GM23338 (cell line): ENCODE measurements at regions not wholly inside any gene's neighbourhood (a gene's known extent, or its start where the extent isn't known, plus 50 kb on each side); places are given as distances from the start of the nearest gene placed in this dataset.

ENCODE experiments used
- ATAC-seq: fragments of 200-7000 bp; cut with Tn5 transposase; 3 replicates; pipeline ENCODE4 v1.9.1; 2020
- DNase-seq: peaks from one replicate; pipeline ENCODE4 v3.0.0-alpha.2; 2015; ENCODE audit warnings: low spot score
- H2AFZ ChIP-seq: fragments of 200-600 bp; sonication (generic); 2 replicates; pipeline ENCODE4 v1.8.0; 2016; ENCODE audit warnings: antibody characterized with exemption, mild to moderate bottlenecking, moderate library complexity
- H3F3A ChIP-seq: fragments of 200-600 bp; sonication (generic); replicated peaks from 2 replicates; pipeline ENCODE4 v1.8.0; 2017; ENCODE audit warnings: antibody characterized with exemption, mixed run types, low read depth
- H3K27ac ChIP-seq: fragments of 200-600 bp; sonication (generic); 2 replicates; pipeline ENCODE4 v1.6.1; 2016; ENCODE audit warnings: low read depth
- H3K27me3 ChIP-seq: fragments of 200-600 bp; sonication (generic); 2 replicates; pipeline ENCODE4 v1.8.0; 2016; ENCODE audit warnings: mild to moderate bottlenecking, mixed run types, moderate library complexity; ENCODE audit not compliant: insufficient read depth
- H3K36me3 ChIP-seq: fragments of 200-600 bp; sonication (generic); 2 replicates; pipeline ENCODE4 v1.8.0; 2016; ENCODE audit warnings: mild to moderate bottlenecking; ENCODE audit not compliant: insufficient read depth
- H3K4me1 ChIP-seq: fragments of 200-600 bp; sonication (generic); 2 replicates; pipeline ENCODE4 v1.8.0; 2016; ENCODE audit warnings: mild to moderate bottlenecking, moderate library complexity; ENCODE audit not compliant: insufficient read depth
- H3K4me2 ChIP-seq: fragments of 200-600 bp; sonication (generic); 2 replicates; pipeline ENCODE4 v1.7.1; 2017; ENCODE audit warnings: mixed run types
- H3K4me3 ChIP-seq: fragments of 200-600 bp; sonication (generic); 2 replicates; pipeline ENCODE4 v1.6.1; 2016; ENCODE audit warnings: mixed run types
- H3K79me2 ChIP-seq: fragments of 200-600 bp; sonication (generic); replicated peaks from 2 replicates; pipeline ENCODE4 v1.8.0; 2017; ENCODE audit warnings: mild to moderate bottlenecking; ENCODE audit not compliant: insufficient read depth
- H3K9me2 ChIP-seq: fragments of 200-600 bp; sonication (generic); 2 replicates; pipeline ENCODE4 v1.8.0; 2017; ENCODE audit not compliant: insufficient read depth
- H4K20me1 ChIP-seq: fragments of 200-600 bp; sonication (generic); replicated peaks from 2 replicates; pipeline ENCODE4 v1.8.0; 2017; ENCODE audit warnings: mild to moderate bottlenecking; ENCODE audit not compliant: insufficient read depth
- H3K27ac Mint-ChIP-seq: 2 replicates; pipeline ENCODE4 v1.8.0; 2020; ENCODE audit warnings: inconsistent platforms, mild to moderate bottlenecking, moderate library complexity, mixed read lengths
- H3K27me3 Mint-ChIP-seq: 3 replicates; pipeline ENCODE4 v1.8.0; 2022; ENCODE audit warnings: low read depth, mild to moderate bottlenecking, moderate library complexity, mixed read lengths, inconsistent platforms; ENCODE audit not compliant: insufficient read depth, poor library complexity
- H3K36me3 Mint-ChIP-seq: 3 replicates; pipeline ENCODE4 v1.8.0; 2021; ENCODE audit warnings: low read depth, mild to moderate bottlenecking, inconsistent platforms, moderate library complexity, mixed read lengths
- H3K4me1 Mint-ChIP-seq: 3 replicates; pipeline ENCODE4 v1.8.0; 2020; ENCODE audit warnings: mild to moderate bottlenecking, inconsistent platforms, mixed read lengths
- H3K4me3 Mint-ChIP-seq: 3 replicates; pipeline ENCODE4 v1.8.0; 2021; ENCODE audit warnings: moderate library complexity, mild to moderate bottlenecking, inconsistent platforms, mixed read lengths
- H3K9me3 Mint-ChIP-seq: 3 replicates; pipeline ENCODE4 v1.8.0; 2020; ENCODE audit warnings: moderate library complexity, mild to moderate bottlenecking, inconsistent platforms, mixed read lengths
- CREB1 ChIP-seq: fragments of 250-450 bp; sonication (Bioruptor Pico); IDR thresholded peaks from 2 replicates; pipeline ENCODE4 v1.5.0; 2020; ENCODE audit warnings: low read depth, mild to moderate bottlenecking, moderate library complexity
- EZH2phosphoT487 ChIP-seq: fragments of 200-600 bp; sonication (generic); IDR thresholded peaks from one replicate; pipeline ENCODE4 v1.8.1; 2018; ENCODE audit warnings: antibody characterized with exemption; ENCODE audit not compliant: unreplicated experiment
- NANOG ChIP-seq: IDR thresholded peaks from 2 replicates; pipeline ENCODE4 v1.6.1; 2016; ENCODE audit warnings: antibody characterized with exemption, borderline replicate concordance
- POLR2AphosphoS5 ChIP-seq: IDR thresholded peaks from 2 replicates; pipeline ENCODE4 v1.6.1; 2016; ENCODE audit warnings: antibody characterized with exemption, low read depth
- STAT1 ChIP-seq: IDR thresholded peaks from one replicate; pipeline ENCODE4 v1.6.1; 2016; ENCODE audit warnings: antibody characterized with exemption; ENCODE audit not compliant: unreplicated experiment
- ZNF114 ChIP-seq: fragments of 250-450 bp; sonication (Bioruptor Pico); IDR thresholded peaks from 2 replicates; pipeline ENCODE4 v1.5.0; 2020; ENCODE audit warnings: mild to moderate bottlenecking, moderate library complexity
- ZNF331 ChIP-seq: fragments of 250-450 bp; sonication (Bioruptor Pico); IDR thresholded peaks from 2 replicates; pipeline ENCODE4 v1.5.0; 2020; ENCODE audit warnings: low read depth, mild to moderate bottlenecking, moderate library complexity
- TF ChIP-seq, protein P1 (sequence below): IDR thresholded peaks from 2 replicates; pipeline ENCODE4 v1.6.1; 2016; ENCODE audit warnings: antibody characterized with exemption
- TF ChIP-seq, protein P2 (sequence below): IDR thresholded peaks from one replicate; pipeline ENCODE4 v1.6.1; 2018; ENCODE audit warnings: antibody characterized with exemption; ENCODE audit not compliant: unreplicated experiment
- TF ChIP-seq, protein P3 (sequence below): fragments of 250-450 bp; sonication (Bioruptor Pico); IDR thresholded peaks from 2 replicates; pipeline ENCODE4 v1.5.0; 2020; ENCODE audit warnings: mild to moderate bottlenecking, moderate library complexity

DNA sequence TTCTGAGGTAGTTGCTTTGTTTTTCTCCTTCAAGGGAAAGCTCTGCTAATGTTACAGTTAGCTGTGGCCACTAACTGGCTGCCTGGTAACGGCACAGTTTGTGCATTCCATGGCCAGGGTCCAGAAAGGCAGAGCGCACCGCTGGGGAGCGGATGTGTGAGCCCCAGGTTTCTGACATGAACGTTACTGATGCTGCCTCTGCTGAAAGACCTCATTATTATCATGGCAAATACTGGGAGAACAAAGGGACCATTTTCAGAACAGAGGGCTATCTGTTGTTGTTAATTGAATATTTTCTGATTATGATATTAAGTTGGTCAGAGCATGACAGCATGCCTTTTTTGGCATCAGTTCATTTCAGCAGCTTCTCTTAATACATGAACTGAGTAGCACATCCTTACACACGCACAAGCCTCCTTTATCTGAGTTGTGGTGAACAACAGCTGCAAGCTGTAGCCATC is 134.1 kb downstream of the NUDT12 start:
- Histone ChIP-seq H3K27ac (no peak overlapping the region), H3K4me1 (no peaks in the 10 kb centered on the region), H3K36me3 (no peaks in the 10 kb centered on the region), H2AFZ (0 out of 2 replicates have a peak overlapping the region, but pooled peaks have one; percentile 30), H3K4me3 (no peak overlapping the region), H3K27me3 (no peaks in the 10 kb centered on the region), H3F3A (no peaks in the 10 kb centered on the region), H3K79me2 (no peaks in the 10 kb centered on the region), H4K20me1 (no peaks in the 10 kb centered on the region), H3K4me2 (no peak overlapping the region), H3K9me2 (no peaks in the 10 kb centered on the region; the same call in 1 of the 2 replicates)
- DNase-seq (no peak), ATAC-seq (no peak)
- H3K4me1 Mint-ChIP-seq = peaks cover 8% of the 10 kb centered on the region; the same call in 2 of the 3 replicates
- H3K27me3 Mint-ChIP-seq = no peaks in the 10 kb centered on the region
- H3K4me3 Mint-ChIP-seq = no peak overlapping the region
- no peak overlapping the region for H3K27ac Mint-ChIP-seq
- no peaks in the 10 kb centered on the region for H3K36me3 Mint-ChIP-seq
- TF ChIP-seq ZNF114 = no peak
- no peak for TF ChIP-seq CREB1 (CRISPR knock-in tag)
- TF ChIP-seq, protein P1, sequence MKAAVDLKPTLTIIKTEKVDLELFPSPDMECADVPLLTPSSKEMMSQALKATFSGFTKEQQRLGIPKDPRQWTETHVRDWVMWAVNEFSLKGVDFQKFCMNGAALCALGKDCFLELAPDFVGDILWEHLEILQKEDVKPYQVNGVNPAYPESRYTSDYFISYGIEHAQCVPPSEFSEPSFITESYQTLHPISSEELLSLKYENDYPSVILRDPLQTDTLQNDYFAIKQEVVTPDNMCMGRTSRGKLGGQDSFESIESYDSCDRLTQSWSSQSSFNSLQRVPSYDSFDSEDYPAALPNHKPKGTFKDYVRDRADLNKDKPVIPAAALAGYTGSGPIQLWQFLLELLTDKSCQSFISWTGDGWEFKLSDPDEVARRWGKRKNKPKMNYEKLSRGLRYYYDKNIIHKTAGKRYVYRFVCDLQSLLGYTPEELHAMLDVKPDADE = no peak
- TF ChIP-seq, protein P2, sequence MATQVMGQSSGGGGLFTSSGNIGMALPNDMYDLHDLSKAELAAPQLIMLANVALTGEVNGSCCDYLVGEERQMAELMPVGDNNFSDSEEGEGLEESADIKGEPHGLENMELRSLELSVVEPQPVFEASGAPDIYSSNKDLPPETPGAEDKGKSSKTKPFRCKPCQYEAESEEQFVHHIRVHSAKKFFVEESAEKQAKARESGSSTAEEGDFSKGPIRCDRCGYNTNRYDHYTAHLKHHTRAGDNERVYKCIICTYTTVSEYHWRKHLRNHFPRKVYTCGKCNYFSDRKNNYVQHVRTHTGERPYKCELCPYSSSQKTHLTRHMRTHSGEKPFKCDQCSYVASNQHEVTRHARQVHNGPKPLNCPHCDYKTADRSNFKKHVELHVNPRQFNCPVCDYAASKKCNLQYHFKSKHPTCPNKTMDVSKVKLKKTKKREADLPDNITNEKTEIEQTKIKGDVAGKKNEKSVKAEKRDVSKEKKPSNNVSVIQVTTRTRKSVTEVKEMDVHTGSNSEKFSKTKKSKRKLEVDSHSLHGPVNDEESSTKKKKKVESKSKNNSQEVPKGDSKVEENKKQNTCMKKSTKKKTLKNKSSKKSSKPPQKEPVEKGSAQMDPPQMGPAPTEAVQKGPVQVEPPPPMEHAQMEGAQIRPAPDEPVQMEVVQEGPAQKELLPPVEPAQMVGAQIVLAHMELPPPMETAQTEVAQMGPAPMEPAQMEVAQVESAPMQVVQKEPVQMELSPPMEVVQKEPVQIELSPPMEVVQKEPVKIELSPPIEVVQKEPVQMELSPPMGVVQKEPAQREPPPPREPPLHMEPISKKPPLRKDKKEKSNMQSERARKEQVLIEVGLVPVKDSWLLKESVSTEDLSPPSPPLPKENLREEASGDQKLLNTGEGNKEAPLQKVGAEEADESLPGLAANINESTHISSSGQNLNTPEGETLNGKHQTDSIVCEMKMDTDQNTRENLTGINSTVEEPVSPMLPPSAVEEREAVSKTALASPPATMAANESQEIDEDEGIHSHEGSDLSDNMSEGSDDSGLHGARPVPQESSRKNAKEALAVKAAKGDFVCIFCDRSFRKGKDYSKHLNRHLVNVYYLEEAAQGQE = no peak
- no peak for TF ChIP-seq STAT1
- no peak for TF ChIP-seq NANOG
- TF ChIP-seq, protein P3, sequence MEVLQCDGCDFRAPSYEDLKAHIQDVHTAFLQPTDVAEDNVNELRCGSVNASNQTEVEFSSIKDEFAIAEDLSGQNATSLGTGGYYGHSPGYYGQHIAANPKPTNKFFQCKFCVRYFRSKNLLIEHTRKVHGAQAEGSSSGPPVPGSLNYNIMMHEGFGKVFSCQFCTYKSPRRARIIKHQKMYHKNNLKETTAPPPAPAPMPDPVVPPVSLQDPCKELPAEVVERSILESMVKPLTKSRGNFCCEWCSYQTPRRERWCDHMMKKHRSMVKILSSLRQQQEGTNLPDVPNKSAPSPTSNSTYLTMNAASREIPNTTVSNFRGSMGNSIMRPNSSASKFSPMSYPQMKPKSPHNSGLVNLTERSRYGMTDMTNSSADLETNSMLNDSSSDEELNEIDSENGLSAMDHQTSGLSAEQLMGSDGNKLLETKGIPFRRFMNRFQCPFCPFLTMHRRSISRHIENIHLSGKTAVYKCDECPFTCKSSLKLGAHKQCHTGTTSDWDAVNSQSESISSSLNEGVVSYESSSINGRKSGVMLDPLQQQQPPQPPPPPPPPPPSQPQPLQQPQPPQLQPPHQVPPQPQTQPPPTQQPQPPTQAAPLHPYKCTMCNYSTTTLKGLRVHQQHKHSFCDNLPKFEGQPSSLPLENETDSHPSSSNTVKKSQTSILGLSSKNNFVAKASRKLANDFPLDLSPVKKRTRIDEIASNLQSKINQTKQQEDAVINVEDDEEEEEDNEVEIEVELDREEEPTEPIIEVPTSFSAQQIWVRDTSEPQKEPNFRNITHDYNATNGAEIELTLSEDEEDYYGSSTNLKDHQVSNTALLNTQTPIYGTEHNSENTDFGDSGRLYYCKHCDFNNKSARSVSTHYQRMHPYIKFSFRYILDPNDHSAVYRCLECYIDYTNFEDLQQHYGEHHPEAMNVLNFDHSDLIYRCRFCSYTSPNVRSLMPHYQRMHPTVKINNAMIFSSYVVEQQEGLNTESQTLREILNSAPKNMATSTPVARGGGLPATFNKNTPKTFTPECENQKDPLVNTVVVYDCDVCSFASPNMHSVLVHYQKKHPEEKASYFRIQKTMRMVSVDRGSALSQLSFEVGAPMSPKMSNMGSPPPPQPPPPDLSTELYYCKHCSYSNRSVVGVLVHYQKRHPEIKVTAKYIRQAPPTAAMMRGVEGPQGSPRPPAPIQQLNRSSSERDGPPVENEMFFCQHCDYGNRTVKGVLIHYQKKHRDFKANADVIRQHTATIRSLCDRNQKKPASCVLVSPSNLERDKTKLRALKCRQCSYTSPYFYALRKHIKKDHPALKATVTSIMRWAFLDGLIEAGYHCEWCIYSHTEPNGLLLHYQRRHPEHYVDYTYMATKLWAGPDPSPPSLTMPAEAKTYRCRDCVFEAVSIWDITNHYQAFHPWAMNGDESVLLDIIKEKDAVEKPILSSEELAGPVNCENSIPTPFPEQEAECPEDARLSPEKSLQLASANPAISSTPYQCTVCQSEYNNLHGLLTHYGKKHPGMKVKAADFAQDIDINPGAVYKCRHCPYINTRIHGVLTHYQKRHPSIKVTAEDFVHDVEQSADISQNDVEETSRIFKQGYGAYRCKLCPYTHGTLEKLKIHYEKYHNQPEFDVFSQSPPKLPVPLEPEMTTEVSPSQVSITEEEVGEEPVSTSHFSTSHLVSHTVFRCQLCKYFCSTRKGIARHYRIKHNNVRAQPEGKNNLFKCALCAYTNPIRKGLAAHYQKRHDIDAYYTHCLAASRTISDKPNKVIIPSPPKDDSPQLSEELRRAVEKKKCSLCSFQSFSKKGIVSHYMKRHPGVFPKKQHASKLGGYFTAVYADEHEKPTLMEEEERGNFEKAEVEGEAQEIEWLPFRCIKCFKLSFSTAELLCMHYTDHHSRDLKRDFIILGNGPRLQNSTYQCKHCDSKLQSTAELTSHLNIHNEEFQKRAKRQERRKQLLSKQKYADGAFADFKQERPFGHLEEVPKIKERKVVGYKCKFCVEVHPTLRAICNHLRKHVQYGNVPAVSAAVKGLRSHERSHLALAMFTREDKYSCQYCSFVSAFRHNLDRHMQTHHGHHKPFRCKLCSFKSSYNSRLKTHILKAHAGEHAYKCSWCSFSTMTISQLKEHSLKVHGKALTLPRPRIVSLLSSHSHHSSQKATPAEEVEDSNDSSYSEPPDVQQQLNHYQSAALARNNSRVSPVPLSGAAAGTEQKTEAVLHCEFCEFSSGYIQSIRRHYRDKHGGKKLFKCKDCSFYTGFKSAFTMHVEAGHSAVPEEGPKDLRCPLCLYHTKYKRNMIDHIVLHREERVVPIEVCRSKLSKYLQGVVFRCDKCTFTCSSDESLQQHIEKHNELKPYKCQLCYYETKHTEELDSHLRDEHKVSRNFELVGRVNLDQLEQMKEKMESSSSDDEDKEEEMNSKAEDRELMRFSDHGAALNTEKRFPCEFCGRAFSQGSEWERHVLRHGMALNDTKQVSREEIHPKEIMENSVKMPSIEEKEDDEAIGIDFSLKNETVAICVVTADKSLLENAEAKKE (CRISPR knock-in tag) = no peak
- no peak for TF ChIP-seq EZH2phosphoT487
- TF ChIP-seq ZNF331 (CRISPR knock-in tag) = no peak
- no peak for TF ChIP-seq POLR2AphosphoS5
- no peaks in the 10 kb centered on the region for H3K9me3 Mint-ChIP-seq
